GM19351 (cell line): ENCODE measurements at regions not wholly inside any gene's neighbourhood (a gene's known extent, or its start where the extent isn't known, plus 50 kb on each side); places are given as distances from the start of the nearest gene placed in this dataset.

ENCODE experiments used
- ATAC-seq: cut with Tn5 transposase; IDR thresholded peaks from one replicate; pipeline ENCODE4 v1.9.1; 2021; ENCODE audit warnings: mild to moderate bottlenecking, moderate library complexity; ENCODE audit not compliant: unreplicated experiment

DNA sequence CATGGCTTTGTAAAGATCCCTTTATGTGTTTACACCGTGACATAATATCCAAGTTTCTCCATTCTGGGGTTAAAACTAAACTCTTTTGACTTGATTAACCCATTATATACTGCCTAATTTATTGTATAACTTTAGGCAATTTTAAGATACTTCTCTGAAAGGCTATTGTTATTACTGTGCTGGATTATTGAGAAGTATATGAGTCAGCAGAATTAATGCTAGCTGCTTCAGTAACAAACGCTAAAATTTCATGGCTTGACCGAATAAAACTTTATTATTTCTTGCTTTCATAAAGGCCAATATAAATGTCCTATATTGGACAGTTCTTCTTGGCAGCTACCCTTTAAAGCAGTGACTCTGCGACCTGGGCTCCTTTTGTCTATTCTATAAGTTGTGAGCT lies 853.9 kb downstream of the SORCS3 start:
- ATAC-seq, result no peak

DNA sequence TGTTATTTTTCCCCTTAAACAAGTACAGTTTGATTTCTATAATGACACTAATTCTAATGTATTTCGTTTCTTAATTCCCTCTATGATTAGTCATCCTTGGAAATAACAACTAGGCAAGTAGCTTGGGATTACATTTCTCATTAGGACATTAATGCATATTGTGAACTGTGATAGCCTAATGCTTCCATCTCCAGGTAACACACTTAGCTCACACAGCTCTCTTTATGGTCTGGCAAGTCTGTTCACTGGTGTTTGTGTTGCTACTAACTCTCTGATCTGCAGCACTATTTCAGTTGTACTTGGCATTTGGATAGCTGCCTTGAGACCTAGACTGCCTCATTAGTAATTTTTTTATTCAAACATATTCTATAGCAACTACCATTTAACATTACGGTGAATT lies 853.2 kb downstream of the SORCS3 start:
- no peak for ATAC-seq

DNA sequence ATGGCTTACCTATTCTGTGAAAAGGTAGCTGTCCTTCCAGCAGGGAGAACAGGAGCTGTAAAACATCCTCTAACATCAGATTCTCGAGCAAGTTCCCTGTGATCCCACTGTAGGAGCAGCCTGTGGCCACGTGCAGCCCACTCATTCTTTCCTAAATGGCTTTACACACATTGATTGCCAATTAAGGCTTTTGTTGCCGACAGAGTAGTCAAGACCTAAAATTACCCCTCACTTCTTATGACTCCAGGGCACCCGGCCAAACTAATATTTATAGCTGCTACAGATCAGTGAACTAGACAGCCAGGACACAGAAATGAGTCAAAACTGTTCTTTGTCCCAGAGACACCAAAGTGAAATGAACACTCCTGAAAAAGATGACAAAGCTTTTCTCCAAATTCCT lies 832.1 kb downstream of the SORCS3 start:
- ATAC-seq, result no peak

DNA sequence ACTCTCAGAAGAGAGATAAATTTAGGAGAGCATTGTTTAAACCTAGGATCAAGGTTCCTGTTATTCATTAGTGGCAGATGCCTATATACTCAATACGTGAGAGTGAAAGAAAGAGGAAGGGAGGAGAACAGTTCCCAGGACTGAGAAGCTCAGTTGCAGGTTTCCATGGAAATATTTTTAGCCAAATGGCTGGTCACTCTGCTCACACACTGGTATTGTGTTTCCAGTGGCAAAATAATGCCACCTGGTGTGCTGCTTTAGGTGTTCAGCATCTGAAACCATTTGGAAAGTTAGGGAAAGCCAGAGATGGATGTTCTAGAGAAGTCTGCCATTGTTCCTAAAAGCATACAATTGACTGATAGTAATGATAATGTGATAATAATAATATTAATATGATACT lies 827.7 kb downstream of the SORCS3 start:
- no peak for ATAC-seq

DNA sequence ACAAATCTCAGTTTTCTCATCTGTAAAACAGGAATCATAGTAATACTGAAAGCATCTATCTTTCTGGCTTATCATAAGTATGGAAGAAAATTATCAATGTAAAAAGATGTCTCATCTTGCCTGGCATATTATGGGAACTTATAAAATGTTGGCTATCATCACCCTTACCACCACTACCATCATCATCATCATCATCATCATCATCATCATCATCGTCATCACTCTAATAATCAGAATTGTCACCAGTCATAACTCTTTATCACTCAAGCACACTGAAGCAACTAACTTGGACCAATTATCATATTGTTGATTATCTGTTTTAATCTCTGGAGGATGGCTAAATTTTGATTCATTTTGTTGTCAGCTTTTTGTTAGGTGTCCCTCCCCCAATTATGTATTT lies 825.4 kb downstream of the SORCS3 start:
- no peak for ATAC-seq

DNA sequence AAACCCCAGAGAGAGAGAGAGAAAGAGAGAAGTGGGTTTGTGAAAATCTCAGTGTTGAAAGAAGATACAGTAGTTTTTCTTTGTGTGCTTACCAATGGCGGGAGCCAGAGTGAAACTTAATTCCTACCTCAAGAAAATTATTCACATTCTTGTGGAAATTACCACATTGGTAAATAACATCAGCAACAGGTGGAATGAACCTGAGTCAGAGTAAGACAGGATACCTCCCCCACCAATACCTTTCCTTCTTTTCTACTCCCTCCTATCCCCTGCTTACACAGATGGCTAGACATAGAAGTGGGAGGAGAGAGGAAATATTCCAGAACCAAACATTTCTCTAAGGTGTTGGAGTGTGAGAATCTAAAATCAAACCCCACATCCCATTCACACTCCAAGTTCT lies 793.9 kb downstream of the SORCS3 start:
- ATAC-seq, result no peak

DNA sequence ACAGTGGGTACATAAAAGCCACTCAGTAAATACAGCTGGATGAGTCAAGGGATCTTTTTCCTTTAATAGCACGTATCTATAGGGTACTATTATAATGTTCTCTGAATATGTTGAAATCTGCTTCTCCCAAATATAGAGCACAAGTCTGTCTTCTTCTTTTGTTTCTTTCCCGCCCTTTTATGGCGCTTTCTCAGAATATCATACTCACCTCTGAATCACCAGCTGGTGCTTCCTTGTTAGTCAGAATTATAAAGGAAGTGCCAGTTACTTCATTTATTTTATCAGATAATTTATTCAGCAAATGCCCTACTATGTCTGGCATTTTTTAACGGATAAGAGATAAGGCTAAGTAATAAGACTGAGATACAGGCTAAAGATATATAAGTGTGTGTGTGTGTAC lies 772.9 kb downstream of the SORCS3 start:
- no peak for ATAC-seq

DNA sequence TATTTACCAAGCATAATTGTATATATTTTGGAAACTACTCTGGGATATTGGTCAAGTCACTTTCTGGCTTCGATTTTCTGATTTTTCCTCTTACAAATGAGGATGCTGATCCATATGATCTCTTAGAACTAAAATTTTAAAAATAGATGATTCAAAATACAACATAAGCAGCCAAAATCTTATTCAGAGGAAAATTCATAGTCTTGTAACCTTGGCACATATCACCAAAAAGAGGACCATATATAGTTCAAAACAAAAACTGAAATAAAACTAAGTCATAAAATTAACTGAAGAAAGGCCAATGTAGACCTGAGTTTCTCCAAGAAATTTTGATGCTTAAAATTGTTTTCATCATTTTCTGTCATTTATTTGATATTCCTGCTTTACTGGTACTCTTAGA lies 768.3 kb downstream of the SORCS3 start:
- no peak for ATAC-seq

DNA sequence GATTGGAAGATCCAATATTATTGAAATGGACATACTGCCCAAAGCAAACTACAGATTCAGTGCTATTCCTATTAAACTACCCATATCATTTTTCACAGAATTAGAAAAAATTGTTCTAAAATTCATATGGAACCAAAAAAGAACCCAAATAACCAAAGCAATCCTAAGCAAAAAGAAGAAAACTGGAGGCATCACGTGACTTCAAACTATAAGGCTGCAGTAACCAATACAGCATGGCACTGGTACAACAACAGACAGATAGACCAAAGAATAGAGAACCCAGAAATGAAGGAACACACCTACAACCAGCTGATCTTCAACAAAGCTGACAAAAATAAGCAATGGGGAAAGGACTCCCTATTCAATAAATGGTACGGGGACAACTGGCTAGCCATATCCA lies 765.4 kb downstream of the SORCS3 start:
- no peak for ATAC-seq

DNA sequence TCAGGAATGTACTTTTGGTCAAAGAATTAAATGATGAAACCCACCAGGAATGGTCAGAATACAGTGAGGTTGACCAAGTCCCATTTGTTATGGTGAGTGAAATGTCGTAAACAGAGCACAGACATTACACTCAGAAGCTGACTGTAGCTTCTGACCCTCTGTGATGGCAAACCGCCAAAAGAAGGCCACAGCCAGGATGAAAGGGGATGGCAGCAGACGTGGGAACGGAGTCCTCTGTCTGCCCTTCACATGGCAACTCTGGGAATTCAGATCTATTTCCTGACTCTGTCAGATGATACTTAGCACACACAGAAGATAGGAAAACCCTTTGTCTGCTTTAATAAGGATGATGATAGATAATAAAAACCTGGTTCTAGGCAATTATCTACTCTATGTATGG lies 757.1 kb downstream of the SORCS3 start:
- no peak for ATAC-seq

DNA sequence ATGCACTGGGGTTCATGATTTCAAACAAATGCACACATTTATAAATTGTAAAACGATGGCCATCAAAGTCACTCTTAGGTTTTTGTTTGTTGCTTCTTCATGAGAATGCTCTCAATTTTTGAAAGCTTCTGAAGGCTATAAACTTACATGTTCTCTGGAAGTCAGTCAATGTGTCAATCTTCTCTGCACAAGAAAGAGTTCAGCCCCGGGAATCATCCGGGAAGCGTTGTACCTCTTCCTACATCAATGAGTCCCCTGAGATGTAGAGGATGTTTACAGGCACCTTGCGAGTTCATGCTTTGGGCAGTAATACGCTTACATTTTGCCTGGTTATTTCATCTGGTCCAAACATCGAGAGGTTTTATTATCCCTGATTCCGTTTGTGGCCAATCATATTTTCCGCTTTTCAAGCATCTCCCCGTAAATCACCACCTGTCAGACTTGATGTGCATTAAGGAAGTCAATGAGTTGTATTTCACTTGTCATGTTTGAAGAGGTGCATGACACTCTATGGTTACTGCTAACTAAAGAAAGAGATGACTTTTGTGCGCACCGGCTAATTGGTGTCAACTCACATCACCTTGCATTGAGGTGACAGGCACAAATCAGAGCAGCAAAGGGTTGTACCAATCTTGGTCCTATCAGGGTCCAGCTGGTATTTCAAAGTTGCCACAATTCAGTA lies 750.7 kb downstream of the SORCS3 start:
- ATAC-seq, result no peak

DNA sequence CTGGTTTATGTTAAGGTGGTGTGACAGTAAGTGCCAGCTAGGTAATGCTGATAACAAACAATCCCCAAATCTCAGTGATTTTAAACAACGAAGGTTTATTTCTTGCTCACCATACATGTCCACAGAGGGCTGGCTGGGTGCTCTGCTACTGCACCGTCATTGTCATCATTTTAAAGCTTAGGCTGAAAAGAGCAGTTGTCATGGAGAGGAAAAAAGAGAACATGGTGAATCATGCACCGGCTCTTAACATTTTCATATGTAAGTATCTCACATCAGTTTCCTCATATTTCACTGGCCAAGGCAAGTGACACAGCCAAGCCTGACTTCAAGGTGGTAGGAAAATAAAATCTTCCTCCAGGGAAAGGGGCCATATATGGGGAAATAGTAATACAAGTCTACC lies 746.9 kb downstream of the SORCS3 start:
- ATAC-seq, result no peak

DNA sequence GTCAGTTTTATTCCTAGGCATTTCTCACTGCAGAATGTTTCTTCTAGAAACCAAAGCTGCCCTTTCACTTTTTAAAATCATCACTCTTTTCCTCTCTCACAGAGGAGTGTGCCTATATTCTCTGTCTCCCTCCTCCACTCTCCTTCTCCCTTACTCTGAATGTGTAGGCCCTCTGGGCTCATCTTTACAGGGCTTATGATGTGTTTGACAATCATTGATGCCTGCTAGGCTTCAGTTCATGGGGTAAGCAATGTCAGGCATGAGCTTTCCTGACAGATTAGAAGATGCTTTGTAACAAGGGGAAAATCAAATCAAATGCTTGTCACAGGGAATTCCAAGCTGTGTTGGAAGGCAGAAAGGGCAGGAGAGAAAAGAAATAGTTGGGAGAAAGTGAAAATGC lies 742.9 kb downstream of the SORCS3 start:
- ATAC-seq, result no peak

DNA sequence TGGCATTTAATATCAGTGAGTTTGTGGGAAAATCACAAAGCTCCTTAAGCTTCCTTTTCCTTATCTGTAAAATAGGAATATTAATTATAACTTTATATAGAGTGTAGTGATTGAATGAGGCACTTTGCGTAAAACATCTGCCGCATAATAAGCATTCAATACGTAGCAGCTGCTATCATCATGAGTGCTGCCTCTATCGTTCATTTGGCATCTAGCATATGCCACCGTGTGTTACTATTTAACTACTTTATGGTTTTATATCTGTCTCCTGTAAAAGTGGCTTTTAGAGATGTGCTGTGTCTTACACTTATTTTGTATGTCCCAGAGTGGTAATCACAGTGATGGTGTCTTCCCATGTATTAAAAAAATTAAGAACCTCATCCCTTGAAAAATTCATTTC lies 729.6 kb downstream of the SORCS3 start:
- ATAC-seq, result no peak

DNA sequence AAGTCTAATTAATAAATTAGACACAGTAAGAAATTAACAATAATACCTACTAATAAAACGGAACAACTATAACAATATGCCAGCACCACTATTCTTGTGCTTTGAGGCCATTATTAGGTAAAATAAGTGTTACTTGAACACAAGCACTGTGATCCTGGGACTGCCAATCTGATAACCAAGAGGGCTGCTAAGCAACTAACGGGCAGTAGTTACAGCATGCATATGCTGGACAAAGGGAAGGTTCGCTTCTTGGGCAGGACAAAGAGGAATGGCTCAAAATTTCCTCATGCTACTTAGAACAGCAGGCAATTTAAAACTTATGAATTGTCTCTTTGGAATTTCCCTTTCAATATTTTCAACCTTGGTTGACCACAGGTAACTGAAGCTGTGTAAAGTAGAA lies 718.6 kb downstream of the SORCS3 start:
- no peak for ATAC-seq

DNA sequence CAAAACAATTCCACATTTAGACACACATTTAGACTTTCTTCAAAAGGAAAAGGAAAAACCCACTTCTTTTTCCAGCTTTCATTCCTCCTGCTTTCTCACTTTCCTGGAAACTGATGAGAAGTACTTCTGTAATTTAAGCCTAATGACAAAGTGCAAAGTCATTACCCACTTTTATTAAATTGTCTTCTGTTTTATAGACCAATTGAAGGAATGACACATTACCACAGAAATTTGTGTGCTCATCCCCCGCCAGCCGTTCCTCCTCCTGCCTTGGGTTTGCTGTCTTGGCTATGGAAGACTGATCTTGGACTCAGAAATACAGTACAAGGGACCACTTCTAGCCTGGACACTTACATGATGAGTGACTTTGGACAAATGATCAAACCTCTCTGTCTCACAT lies 717.8 kb downstream of the SORCS3 start:
- no peak for ATAC-seq

DNA sequence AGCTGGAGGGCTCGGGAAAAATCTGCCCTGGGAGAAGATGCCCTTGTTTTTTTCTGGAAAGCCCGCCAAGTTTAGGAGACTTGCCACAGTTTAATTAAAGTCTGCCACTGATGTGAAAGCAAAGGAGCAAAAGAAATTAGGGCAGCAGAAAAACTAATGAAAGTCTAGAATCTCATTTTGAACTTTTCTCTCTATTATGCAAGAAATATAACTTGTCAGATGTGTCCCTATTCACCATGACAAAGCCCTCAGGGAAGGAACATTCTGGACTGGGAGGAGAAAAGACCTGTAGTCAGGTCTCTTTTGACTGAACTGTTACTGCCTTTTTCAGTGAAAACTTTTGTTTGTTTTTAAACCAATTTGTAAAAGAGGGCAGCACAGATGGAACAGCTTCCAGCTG lies 715.5 kb downstream of the SORCS3 start:
- no peak for ATAC-seq

DNA sequence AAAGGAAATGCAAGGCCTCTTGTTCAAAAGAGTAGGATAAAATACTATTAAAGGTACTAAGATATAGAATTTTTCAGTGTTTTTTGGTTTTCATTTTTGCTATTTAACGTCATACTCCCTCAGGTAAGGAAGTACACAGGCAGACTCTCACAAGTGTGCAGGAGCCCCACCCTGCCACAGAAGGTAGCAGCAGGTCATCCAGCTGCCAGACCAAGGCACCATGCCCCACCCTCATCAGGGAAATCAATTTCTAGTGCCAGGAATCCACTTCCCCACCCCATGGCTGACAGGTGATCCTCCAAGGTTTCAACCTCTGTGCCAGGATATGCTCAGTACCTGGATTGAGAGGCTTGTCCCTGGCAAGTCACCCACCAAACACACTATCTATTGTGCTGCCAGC lies 712.9 kb downstream of the SORCS3 start:
- no peak for ATAC-seq

DNA sequence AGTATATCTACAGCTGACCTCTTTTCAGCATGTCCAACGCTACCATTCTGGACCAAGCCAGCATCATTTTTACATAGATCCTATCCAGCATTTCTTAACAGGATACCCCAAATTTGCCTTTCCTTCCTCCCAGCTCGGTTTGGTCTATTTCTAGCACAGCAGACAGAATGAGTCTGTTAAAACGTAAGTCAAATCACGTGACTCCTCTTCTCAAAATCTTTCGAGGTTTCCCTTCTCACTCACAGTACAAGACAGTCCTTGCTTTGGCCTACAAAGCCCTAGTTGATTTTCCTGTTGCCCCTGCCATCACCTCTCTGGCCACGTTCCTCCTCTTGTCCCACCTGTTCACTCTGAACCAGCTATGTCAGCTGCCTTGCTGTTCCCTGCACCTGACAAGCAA lies 711.7 kb downstream of the SORCS3 start:
- ATAC-seq, result no peak

DNA sequence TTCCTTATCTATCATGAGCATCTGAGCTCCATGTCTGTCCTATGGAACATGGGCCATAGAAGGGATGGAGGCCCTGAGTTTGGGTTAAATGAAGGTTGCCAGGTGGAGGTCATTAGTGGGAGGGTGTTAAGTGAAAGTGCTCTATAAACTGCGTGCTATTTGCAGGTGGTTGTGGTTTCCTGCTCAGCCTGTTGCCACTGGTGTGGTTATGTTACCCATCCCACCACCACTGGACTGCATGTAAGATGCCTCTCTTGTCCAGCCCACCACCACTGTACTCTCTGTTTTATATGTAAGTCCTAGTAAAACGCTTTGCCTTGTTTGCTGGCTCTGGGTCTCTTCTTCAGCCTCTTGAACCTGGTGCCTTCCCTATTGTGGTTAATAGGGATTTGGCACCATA lies 711.2 kb downstream of the SORCS3 start:
- ATAC-seq, result no peak

DNA sequence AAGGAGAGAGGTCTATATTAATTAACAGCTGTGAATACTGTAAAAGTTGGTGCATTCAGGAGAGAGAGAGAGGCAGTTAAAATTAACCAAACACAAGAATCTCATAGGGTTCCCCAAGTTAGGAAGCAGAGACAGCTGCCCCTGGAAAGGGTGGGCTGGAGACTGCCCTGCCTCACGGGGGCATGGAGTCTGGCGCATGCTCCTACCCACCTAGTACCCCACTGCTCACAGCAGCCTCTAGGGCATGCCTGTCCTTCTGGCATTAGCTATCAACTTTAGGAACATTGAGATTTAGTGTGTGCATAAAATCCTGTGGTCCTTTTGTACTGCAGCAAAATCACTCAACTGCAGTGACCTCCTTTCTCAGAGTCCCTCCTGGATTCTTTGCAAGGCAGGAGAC lies 710.1 kb downstream of the SORCS3 start:
- no peak for ATAC-seq

DNA sequence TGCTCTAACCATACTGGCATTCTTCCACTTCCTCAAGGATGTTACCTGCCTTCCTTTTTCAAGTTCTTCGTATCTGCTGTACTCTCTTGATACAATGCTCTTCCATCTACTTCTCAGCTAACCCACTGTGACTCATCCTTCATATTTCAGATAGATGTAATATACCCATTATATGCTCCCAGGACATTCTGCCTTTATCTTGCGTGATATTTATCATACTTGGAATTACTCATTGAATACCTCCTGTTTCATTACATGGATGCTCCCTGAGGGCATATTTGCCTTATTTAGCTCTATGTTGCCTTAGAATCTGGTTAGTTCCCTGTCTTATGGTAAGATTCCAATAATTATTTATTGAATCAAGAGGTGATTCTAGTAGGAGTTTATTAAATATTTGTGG lies 706.4 kb downstream of the SORCS3 start:
- no peak for ATAC-seq

DNA sequence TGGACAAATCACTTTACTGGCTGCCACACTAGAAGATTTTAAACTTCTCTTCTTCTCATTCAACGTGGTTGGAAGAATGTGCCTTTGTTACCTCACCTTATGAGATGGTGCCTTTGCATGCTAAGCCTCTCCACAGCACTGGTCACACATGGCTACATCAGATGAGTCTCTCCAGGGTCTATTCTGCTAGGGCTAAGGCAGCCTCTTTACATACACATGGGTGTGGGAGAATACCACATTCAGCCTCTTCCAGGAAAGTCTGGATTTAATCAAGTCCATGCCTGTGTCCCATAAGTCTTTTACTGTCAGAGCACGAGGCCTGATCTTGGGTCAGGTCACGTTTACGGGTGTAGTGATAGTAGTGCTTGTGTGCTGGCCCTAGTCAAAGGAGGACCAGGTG lies 701.5 kb downstream of the SORCS3 start:
- no peak for ATAC-seq

DNA sequence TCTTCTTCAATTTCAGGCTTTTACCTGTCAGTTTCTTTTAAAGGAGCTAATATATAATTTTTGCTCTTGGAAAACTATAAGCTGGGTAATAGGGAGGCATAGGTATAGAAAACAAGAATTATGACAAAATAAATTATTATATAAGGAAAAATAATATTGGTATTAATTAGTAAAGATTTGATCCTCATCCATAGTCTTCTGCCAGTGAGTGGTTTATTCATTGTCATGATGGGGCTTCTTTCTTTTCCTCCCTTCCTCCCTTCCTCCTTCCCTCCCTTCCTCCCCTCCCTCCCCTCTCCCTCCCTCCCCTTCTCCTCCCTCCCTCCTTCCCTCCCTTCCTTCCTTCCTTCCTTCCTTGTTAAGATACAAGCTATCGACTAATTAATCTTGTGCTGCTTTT lies 698.6 kb downstream of the SORCS3 start:
- ATAC-seq, result no peak
